Fibroblast of lung (primary cell): ENCODE measurements at regions not wholly inside any gene's neighbourhood (a gene's known extent, or its start where the extent isn't known, plus 50 kb on each side); places are given as distances from the start of the nearest gene placed in this dataset.

Experiments
- DNase-seq, 2 donors: peaks; one replicate each; pipeline versions ENCODE4 v3.0.0 to v3.0.0-alpha.2; 2010; ENCODE audit warnings: low read depth in 2 of 2
- H2AFZ ChIP-seq: 2 replicates; pipeline ENCODE4 v1.5.1; 2012; ENCODE audit warnings: low read length, control low read depth, inconsistent platforms
- H3K27ac ChIP-seq: 2 replicates; pipeline ENCODE4 v1.5.1; 2011; ENCODE audit warnings: low read length, control low read depth; ENCODE audit not compliant: insufficient read depth
- H3K27me3 ChIP-seq: 2 replicates; pipeline ENCODE4 v1.5.1; 2011; ENCODE audit warnings: mild to moderate bottlenecking, low read length; ENCODE audit not compliant: control insufficient read depth, insufficient read depth
- H3K36me3 ChIP-seq: 2 replicates; pipeline ENCODE4 v1.5.1; 2011; ENCODE audit warnings: low read length; ENCODE audit not compliant: control insufficient read depth, insufficient read depth
- H3K4me1 ChIP-seq: 2 replicates; pipeline ENCODE4 v1.5.1; 2011; ENCODE audit warnings: low read length; ENCODE audit not compliant: control insufficient read depth, insufficient read depth; ENCODE audit errors: extremely low read depth
- H3K4me2 ChIP-seq: 2 replicates; pipeline ENCODE4 v1.5.1; 2011; ENCODE audit warnings: low read length, control low read depth; ENCODE audit not compliant: insufficient read depth; ENCODE audit errors: extremely low read depth
- H3K4me3 ChIP-seq, 4 experiments: fragments of 200-600 bp in 1 of 4; sonication (generic) in 1 of 4; replicated peaks in 1 of 4; 2 replicates each; pipeline ENCODE4 v1.5.1; 2011 to 2016; ENCODE audit warnings: low read length in 4 of 4, low read depth in 3 of 4, mild to moderate bottlenecking in 3 of 4, control low read depth in 2 of 4, inconsistent platforms in 1 of 4, mixed read lengths in 1 of 4; ENCODE audit not compliant: insufficient read depth in 1 of 4; ENCODE audit errors: control extremely low read depth in 1 of 4
- H3K79me2 ChIP-seq: 2 replicates; pipeline ENCODE4 v1.5.1; 2012; ENCODE audit warnings: mild to moderate bottlenecking, low read length, inconsistent platforms; ENCODE audit not compliant: control insufficient read depth, insufficient read depth
- H3K9ac ChIP-seq: 2 replicates; pipeline ENCODE4 v1.5.1; 2011; ENCODE audit warnings: mild to moderate bottlenecking, low read length, control low read depth; ENCODE audit not compliant: insufficient read depth
- H3K9me3 ChIP-seq: 2 replicates; pipeline ENCODE4 v1.5.1; 2012; ENCODE audit warnings: low read depth, low read length; ENCODE audit not compliant: control insufficient read depth, insufficient read depth
- H4K20me1 ChIP-seq: 2 replicates; pipeline ENCODE4 v1.5.1; 2011; ENCODE audit warnings: low read length; ENCODE audit not compliant: control insufficient read depth, insufficient read depth; ENCODE audit errors: extremely low read depth
- CTCF ChIP-seq, 2 donors: IDR thresholded peaks in 1 of 2; conservative IDR thresholded peaks in 1 of 2; 1 replicate in 1 of 2; 2 replicates in 1 of 2; pipeline ENCODE4 v1.5.1; 2011 to 2012; ENCODE audit warnings: low read length in 2 of 2, control low read depth in 1 of 2, inconsistent platforms in 1 of 2, low read depth in 1 of 2, mild to moderate bottlenecking in 1 of 2
- EZH2 ChIP-seq: IDR thresholded peaks from 2 replicates; pipeline ENCODE4 v1.5.1; 2012; ENCODE audit warnings: low read length, control low read depth, mild to moderate bottlenecking; ENCODE audit errors: missing control alignments

- Histone ChIP-seq H4K20me1 (no peaks in the 10 kb centered on the region), H3K4me2 (no peak overlapping the region), H3K4me1 (no peaks in the 10 kb centered on the region), H3K4me3 (no peak overlapping the region), H3K9me3 (no peaks in the 10 kb centered on the region), H2AFZ (no peak overlapping the region), H3K36me3 (no peaks in the 10 kb centered on the region), H3K27ac (no peak overlapping the region), H3K79me2 (no peaks in the 10 kb centered on the region), H3K27me3 (no peaks in the 10 kb centered on the region), H3K9ac (no peak overlapping the region)
- TF ChIP-seq EZH2: no peak
- TF ChIP-seq CTCF (conservative IDR thresholded peaks at IDR 0.05 in 1 of 2, IDR thresholded peaks at IDR 0.05 in 1 of 2; ENCODE audit: low read depth in 1 of 2, low read length in 2 of 2): no peak
- no peak for DNase-seq
These were observed 54.4 kb upstream of the SMIM30 start for GRCh38 chr7:113172726-113173125.

- Histone ChIP-seq H3K4me3 (no peak overlapping the region), H4K20me1 (no peaks in the 10 kb centered on the region), H3K4me1 (no peaks in the 10 kb centered on the region), H3K36me3 (no peaks in the 10 kb centered on the region), H3K4me2 (no peak overlapping the region), H3K9ac (no peak overlapping the region), H3K9me3 (no peaks in the 10 kb centered on the region), H3K79me2 (no peaks in the 10 kb centered on the region), H3K27ac (no peak overlapping the region), H2AFZ (no peak overlapping the region), H3K27me3 (no peaks in the 10 kb centered on the region)
- no peak for TF ChIP-seq CTCF (conservative IDR thresholded peaks at IDR 0.05 in 1 of 2, IDR thresholded peaks at IDR 0.05 in 1 of 2; ENCODE audit: low read depth in 1 of 2, low read length in 2 of 2)
- TF ChIP-seq EZH2: no peak
- DNase-seq: no peak
These were observed 52.2 kb upstream of the SMIM30 start for GRCh38 chr7:113170591-113170990.
